Ramos (cell line): ENCODE measurements at regions not wholly inside any gene's neighbourhood (a gene's known extent, or its start where the extent isn't known, plus 50 kb on each side); places are given as distances from the start of the nearest gene placed in this dataset.
"Not testable (repeated sequence)": the region's sequence is repeated elsewhere in the genome, so short reads cannot be mapped to it uniquely, and the experiment has no call there.

Source experiments
- in situ Hi-C: fragments of 300-500 bp; cut with MboI; formaldehyde crosslinking; loops from one replicate; pipeline ENCODE4 v1.14.3; 2022; ENCODE audit warnings: low sequenced_read_pairs; ENCODE audit not compliant: unreplicated experiment

DNA sequence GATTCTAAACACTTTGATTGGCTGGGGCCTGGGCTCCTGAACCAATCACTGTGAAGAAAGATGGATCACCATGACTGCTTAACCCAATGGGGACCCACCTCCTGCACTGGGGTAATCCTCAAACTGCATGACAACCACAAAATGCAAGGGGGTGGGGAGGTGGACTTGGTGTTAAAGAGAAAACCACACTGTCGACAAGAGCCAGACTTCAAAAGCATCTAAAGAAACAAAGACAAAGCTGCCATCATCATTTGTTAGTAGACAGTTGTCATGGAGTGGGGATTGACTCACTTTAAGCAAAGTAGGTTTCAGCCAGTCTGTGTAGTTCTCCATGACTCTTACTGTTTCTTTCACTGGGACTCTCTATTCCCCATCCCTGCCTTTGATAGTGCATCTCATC, 433.8 kb downstream of the PLPP3 start:
- in situ Hi-C loops = no loop called here

DNA sequence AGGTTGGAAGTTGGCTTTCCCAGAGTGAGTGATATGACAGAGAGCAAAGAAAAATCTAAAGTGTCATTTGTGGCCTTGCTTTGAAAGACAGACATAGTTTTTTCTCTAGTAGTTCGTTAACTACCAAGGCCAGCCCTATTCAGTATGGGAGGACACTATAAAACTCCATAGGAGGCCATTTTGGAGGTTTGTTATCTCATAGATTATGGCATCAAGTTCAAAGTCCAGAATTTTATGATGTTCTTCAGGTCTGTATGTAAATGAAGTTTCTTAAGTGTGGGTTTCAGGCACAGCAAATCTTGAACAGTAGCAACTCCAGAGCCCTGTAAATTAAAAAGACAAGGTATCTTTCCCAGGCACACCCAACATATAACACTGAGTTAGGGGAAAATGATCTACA, 437.1 kb downstream of the PLPP3 start:
- in situ Hi-C loops = no loop called here

DNA sequence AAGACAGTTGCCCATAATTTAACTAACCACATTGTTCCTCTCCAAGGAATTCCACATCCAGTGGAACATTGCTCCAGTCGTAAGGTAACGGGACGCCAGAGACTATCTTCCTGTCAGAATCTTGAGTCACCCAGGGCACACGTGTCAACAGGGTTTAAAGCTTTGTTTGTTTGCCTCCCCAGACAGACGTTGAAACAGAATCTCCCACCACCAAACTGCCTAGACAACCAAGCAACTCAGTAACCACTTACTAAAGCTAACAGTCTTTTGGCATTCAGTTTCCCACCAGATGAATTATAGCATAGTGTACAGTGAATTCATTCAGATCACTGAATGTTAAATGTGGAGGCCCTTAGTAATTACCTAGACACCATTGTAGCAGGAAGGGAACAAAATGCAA, 439.5 kb downstream of the PLPP3 start:
- in situ Hi-C loops = no loop called here

DNA sequence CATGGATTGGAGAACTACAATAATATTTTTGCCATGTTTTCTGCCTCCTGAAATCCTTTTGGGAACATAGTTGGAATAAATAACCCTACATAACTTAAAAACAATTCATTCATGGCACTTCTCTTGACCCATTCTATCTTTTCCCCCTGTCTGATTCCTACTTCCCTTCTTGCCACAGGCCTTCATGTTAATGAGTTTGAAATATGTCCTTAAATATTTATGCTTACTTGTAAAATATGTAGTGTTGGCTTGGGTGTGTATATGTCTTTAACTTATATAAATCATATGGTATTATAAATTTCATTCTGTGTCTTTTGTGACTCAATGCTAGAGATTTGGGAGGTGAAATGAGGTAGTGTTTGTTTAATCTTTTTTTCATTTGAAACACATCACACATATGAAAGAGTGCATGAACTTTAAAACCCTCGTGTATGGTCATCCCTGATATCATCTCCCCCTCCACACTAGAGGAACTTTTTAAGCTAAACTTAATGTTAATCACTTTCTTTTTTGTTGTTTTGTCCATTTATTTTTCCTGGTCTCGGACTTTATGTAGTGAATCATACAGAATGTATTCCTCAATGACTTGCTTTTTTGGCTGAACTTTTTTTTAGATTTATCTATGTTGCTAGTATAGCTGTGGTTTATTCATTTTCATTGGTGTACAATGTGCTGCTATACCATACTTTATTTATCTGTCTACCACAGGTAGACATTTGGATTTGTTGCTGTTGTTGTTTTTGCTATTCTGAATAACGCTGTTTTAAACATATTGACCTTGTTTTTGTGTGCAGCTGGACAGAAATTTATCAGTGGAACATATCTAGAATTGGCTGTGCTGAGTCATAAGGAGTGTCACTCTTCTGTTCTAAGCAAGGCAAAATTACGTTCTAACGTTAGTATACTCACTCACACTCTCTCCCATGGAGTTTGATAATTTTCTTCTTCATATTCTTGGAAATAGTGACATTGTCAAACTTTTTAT, 441.6 kb downstream of the PLPP3 start:
- in situ Hi-C loops = no loop called here

DNA sequence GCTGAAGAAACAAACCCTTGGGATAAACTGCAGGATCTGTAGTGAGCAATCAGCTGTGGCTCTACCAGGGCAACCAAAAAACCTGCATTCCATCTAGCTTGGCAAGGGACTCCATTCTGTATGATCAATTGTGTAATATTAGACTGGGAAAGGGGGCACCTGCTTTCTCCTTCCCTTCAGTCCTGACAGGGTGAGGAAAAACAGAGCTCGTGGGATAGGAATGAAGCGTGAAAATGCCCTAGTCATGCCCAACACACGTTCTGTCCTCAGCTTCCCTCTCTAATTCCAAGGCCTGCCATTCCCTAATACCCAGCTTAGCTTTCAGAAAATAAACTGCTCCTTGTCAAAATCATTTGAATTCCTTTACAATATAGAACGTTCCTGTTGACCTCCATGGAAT, 442.3 kb downstream of the PLPP3 start:
- in situ Hi-C loops = no loop called here

DNA sequence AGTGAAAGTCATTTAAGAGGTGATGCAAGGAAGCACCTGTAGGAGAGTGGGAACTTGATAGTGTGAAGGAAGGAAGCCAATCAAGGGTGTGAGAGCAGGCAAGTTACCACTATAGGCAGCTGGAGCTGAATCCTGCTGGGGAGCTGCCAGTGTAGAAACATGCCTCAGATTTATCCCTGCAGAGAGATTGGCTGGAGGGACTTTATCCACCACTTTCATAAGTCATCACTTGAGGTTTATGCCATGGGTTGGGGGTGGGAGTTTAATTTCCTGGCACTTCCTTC, 443.6 kb downstream of the PLPP3 start:
- in situ Hi-C loops = no loop called here

DNA sequence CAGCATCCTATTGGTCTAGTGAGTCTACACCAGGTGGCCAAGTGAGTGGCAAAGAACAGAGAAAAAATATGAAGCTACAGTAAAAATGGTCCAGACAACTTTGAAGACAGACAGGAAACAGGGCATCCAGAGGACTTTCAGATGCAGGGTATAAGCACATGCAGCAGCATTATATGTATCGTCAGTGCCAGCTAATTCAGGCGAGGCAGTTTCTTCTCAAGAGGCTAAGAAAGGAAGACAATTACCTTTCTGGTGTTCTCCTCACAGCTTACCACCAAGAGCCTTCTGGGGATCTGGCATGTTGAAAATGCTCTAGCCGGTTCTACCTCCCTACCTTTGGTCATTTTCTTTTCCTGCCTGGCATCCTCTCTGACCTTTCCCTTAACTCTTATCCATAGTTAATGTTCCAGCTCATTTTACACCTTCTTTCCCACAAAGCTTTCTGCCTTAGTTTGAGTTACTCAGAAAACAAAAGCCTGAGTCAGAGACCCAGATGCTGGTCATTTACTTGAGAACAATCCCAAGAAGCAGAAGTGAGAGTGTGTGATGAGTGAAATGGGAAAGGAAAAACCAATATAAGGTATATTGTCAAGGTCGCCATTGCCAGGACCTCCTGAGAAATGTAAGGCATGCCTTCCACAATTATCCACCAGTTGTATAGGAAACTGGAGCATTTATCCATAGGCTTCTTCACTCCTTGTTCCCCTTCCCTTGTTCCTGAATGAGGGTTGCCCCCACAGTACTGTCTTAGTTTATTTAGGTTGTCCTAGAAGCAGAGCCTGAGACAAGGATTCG, 444.1 kb downstream of the PLPP3 start:
- in situ Hi-C loops = no loop called here

DNA sequence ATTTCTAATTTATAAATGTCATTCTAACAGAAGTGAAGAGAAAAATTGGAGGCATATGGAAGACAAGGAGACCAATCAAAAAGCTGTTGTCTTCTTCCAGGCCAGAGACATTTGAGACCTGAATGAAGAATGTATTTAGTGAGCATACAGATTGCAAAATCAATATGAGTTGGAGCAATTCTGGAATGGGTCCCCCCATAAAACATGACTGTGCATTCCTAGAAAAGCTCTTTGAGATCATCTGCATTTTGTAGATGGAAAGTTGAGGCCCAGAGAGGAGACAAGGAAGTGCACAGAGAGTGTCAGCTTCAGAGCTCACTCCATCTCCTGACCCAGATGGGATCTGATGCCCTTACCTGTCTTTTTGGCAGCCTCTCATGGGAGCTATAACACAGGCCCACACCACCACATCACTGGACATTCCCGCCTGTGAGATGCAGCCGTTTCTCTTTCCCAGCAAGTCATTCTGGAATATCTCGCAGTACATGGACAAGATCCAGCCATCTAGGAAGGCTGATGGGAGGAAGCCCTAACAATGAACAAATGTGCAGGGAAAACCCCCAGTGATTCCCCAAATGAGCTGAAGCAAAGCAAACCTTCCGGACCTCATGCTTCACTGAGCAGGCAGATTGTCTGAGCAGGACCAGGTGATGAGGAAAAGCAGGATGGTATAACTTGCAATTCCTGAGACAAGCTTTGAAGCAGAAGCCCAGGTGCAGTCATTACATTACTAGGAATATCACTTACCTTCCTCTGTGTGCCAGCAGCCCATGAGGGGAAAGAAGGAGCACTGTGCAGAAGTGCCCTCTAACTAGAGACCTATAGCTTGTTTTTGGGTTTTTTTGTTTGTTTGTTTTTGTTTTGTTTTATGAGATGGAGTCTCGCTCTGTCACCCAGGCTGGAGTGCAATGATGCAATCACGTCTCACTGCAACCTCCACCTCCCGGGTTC, 445.6 kb downstream of the PLPP3 start:
- in situ Hi-C loops = no loop called here

DNA sequence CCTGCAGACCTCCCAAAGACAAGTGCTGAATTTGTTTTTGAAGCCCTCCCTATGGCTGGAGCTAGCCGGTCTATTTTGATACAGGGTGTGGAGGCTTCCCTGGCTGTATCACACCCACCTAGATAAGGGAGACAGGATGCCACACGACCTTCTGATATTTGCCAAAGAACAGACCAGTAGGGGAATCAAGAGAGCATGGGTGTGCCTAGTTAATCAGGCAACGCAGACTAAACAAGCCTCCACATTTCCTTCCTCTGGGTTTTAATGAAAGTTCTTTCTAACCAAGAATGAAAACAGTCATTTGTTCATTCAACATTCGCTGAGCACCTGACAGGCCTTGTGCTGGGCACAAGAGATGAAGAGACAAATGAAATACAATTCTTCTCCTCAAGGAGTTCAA, 446.8 kb downstream of the PLPP3 start:
- in situ Hi-C loops = no loop called here

DNA sequence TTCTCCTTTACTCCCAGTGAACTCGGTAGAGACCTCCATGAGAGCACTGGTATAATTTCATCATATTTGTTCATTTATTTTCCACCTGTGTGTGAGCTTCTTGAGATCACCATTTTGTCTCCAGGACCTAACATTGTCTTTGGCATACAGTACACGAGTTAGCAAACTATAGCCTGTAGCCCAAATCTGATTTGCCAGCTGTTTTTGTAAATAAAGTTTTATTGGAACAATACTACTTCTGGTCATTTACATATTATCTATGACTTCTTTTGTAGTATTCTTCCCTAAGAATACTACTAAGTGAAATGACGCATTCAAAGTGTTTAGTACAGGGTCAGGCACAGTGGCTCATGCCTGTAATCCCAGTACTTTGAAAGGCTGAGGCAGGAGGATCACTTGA, 449.5 kb downstream of the PLPP3 start:
- in situ Hi-C loops = no loop called here

DNA sequence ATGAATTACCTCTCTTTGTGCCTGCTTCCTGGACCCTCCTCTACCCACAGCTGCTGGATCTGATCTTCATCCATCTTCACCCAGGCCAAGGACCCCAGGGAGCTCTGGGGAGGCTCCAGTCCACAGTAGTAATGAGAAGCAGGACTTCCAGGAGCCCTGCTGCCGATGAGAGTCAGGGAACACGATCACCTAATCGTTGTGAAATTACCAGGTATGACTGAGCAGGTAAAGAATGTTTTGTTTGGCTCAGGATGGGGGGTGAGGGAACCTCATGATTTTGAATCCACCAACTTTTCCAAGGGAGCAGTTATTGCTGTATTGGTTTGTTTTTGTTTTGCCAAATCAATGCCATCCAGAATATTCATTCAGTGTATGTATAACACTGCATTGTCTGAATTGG, 454.0 kb downstream of the PLPP3 start:
- in situ Hi-C loops = no loop called here

DNA sequence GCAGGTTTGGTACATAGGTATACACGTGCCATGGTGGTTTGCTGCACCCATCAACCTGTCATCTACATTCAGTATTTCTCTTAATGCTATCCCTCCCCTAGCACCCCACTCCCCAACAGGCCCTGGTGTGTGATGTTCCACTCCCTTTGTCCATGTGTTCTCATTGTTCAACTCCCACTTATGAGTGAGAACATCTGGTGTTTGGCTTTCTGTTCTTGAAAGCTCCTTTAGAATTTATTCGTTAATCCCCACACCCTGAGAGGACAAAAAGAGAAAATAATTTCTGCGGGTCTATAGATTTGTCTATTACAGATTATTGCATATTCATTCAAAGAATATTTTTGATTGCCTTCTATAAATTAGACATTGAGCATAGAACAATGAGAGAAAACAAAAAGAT, 455.5 kb downstream of the PLPP3 start:
- in situ Hi-C loops = no loop called here

DNA sequence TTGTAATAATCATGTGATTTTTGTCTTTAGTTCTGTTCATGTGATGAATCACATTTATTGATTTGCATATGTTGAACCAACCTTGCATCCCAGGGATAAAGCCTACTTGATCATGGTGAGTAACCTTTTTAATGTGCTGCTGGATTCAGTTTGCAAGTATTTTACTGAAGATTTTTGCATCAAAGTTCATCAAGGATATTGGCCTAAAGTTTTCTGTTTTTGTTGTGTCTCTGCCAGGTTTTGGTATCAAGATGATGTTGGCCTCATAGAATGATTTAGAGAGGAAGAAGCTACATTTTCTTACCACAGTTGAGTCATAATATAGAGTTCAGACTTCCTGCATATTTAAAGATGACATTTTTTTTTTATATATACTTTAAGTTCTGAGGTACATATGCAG, 455.9 kb downstream of the PLPP3 start:
- in situ Hi-C loops = no loop called here

DNA sequence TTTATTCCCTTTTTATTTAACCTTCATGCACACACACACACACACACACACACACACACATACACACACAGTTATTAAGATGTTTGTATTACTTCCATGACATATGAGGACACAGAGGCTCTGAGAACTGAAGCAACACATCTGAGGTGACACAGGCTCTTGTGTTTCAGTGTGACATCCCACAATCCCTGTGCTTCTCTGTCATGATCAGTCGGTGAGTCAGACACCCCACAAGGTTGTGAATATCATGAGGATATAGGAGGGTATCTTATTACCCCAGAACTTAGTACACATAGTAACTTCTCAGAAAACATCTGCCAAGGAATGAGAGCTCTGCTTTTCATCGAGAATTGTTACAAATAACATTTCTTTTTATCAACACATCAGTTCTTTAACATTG, 459.3 kb downstream of the PLPP3 start:
- in situ Hi-C loops = no loop called here

DNA sequence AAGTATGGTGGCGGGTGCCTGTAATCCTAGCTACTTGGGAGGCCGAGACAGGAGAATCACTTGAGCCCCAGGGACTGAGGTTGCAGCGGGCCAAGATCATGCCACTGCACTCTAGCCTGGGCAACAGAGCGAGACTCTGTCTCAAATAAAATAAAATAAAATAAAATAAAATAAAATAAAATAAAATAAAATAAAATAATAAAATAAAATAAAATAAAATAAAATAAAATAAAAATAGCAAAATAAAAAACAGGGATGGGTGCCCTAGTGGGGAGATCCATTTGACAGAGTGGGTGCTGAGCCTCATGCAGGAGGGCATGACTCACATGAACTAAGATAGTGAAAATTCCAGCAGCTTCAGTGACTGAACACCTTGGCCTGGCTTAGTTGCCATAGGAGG, 460.7 kb downstream of the PLPP3 start:
- in situ Hi-C loops = not testable (repeated sequence)

DNA sequence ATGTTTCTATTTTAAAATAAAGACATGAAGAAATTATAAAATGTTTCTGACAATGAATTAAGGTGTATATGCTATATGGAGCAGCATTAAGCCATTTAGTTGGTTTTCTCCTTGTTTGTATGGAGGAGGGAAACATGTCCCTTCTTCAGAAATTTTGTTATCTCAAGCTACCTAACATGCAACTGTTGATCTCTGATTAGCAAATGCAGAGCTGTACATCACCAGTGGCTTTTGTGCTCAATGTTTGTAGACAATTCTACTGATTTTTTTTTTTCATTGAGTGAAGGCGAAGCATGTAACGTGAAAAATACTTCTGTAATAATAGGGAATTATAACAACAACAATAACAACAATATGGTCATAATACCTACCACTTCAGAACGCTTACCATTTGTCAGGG, 463.7 kb downstream of the PLPP3 start:
- in situ Hi-C loops = no loop called here

DNA sequence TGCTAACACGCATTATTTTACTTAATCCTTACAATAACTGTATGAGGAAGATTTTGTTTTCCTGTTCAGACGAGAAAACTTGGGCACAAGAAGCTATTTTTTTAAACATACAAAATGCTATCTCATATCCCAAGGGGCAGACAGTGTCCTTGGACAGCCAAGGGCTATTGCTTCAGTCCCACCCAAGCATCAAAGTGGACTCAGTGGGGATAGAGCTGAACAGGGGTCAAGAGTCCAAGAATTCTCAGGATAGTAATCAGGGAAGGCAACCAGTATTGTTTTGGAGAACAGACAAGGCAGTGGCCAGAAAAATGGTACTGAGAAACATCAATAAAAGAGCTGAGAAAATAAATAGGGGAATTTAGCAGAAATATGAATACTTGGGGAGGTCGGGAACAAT, 465.7 kb downstream of the PLPP3 start:
- in situ Hi-C loops = no loop called here

DNA sequence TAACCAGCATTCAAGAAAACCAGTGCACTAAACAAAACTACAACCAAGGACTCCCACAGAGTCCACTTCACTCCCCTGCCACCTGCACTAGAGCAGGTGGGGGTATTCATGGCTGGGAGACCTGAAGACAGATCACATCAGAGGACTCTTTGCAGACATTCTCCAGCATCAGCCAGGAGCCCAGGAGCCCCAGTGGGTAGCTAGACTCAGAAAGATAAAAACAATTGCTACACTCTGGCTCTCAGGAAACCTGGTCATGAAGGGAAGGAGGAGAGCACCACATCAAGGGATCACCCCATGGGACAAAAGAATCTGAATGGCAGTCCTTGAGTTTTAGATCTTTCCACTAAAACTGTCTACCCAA, 472.1 kb downstream of the PLPP3 start:
- in situ Hi-C loops = no loop called here

DNA sequence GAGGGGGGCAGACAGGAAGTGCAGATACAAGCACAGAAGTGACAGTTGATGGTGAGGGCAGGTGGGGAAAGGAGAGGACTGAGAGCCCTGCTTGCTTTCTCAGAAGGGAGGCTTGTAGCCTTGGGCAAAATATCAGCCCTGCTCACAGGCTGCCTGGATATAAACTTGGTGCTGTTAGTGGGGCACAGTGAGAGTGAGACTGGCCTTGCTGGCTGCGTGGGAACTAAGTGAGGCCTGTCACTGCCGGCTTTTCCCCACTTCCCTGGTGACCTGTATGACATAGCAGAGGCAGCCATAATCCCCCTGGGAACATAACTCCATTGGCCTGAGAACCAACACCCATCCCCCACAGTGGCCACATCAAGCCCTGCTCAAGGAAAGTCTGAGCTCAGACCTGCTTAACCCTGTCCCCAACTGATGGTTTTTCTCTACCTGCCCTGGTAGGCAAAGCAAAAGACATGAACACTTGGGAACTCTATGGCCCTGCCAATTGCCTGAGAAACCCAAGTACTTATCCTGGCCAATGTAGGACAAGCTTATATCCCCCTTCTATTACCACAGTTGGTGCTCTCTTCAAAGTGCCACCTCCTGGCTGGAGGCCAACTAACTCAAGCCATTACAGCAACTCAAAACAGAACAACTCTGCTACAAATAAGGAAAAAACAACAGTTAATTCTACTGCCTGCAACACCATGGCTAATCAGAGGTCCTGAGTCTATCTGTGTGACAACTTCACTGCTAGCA, 472.7 kb downstream of the PLPP3 start:
- in situ Hi-C loops = no loop called here

DNA sequence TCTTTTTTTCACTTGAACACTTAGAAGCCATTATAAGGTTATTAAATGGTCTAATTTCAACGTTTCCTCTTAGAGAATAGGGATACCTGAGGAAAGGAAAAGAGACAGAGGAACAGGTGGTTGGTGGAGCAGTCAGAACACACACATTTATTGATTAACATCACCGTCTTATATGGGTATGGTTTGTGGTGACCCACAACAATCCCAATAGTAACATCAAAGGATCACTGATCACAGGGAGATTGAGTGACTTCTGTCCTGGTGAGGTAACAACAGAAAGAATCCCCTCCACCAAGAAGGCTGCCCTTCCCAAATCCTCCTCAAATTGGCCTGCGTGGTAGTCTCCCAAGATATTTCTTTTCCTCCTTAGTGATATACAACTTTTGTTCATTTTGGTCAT, 474.0 kb downstream of the PLPP3 start:
- in situ Hi-C loops = no loop called here
